HPDE6-E6E7 (cell line): ENCODE measurements at regions not wholly inside any gene's neighbourhood (a gene's known extent, or its start where the extent isn't known, plus 50 kb on each side); places are given as distances from the start of the nearest gene placed in this dataset.
"Not testable (repeated sequence)": the region's sequence is repeated elsewhere in the genome, so short reads cannot be mapped to it uniquely, and the experiment has no call there.

Experiments
- DNase-seq: peaks from one replicate; pipeline ENCODE4 v3.0.0; 2011; ENCODE audit warnings: missing footprints; ENCODE audit errors: extremely low spot score

GRCh38 chr2:138943470-138943869, 163.3 kb upstream of the NXPH2 start:
- DNase-seq: no peak

DNA sequence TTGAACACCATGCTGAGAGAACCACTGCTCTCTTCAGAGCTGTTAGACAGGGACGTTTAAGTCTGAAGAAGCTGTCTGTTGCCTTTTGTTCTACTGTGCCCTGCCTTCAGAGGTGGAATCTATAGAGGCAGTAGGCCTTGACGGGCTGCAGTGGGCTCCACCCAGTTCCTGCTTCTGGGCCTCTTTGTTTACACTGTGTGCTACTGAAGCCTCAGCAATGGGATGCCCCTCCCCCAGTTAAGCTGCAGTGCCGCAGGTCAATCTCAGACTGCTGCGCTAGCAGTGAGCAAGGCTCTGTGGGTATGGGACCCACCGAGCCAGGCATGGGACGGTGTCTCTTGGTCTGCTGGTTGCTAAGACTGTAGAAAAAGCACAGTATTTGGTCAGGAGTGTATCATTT, 162.3 kb upstream of the NXPH2 start:
- no peak for DNase-seq

DNA sequence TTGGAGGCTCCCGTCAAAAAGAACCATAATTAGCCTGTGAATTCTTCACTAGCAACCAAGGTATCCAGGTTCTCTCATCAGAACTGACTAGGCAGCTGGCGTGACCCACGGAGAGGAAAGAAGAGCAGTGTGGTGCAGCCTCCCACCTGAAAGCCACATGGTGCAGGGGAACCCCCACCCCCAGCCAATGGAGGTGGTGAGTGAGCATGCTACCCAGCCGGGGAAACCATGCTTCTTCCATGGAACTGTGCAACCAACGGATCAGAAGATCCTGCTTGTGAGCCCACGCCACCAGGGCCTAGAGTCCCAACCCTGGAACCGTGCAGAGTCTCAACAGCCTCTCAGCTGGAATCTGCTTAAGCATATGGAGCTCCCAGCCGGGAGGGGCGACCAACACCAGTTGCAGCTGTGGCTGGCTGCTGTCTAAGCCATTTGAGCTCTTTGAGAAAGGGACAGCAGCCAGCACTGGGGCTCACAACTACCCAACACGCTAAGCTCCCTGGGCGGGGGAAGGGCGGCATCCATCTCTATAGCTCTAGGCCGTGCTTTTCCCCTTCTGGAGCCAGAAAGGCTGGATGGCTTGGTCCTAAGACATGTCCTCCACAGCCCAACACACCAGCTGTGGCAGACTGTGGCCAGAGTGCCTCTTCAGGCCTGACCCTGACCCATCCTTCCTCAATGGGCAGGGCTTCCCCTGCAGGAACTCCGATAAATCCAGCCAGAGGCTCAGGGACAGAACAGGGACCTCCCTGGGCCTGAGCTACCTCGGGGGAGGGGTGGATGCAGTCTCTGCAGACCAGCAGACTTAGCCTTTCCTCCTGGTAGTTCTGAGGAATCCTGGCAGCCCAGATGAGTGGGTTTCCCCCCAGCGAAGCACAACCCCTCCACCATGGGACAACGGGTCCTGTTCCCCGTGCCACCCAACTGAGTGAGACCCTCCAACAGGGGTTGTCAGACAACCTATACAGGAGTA, 151.4 kb upstream of the NXPH2 start:
- no peak for DNase-seq

DNA sequence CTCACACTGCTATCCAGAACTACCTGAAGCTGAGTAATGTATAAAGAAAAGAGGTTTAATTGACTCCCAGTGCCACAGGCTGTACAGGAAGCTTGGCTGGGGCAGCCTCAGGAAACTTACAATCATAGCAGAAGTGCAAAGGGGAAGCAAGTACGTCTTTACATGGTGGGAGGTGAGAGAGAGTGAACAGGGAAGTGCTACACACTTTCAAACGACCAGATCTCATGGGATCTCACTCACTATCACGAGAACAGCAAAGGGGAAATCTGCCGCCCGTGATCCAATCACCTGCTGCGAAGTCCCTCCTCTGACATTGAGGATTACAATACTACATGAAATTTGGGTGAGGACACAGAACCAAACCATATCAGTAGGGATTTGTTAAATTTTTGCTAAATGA, 150.4 kb upstream of the NXPH2 start:
- no peak for DNase-seq

DNA sequence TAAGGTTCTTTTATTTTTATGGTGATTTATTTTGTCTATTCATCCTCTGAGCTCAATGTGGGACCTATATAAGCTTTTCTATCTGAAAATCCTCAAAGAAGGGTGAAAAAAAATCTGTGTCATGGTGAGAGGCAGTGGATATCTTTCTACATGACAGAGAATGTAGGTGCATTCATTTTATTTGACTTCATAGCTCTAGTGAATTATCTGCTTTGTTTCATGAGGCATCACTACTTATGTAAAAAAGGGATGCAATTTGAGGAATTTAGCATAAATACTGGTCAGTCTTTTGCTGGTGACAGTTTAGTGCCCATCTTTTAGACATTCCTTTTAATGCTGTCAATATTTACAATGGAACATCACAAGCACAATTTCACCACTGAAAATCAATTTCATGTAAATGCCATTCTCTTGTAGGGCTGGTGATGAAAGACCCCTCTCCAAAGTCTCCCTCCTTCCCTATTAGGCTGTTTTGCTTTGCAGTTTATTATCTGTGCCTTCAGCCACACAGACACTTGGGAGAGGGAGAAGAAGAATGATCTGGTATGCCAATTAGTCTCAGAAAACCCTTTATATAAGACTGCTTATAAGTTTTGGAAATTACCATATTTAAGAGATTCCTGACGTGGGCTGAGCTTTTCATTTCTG, 148.3 kb upstream of the NXPH2 start:
- DNase-seq: no peak

GRCh38 chr2:138922973-138923563, 142.9 kb upstream of the NXPH2 start:
- DNase-seq: no peak

DNA sequence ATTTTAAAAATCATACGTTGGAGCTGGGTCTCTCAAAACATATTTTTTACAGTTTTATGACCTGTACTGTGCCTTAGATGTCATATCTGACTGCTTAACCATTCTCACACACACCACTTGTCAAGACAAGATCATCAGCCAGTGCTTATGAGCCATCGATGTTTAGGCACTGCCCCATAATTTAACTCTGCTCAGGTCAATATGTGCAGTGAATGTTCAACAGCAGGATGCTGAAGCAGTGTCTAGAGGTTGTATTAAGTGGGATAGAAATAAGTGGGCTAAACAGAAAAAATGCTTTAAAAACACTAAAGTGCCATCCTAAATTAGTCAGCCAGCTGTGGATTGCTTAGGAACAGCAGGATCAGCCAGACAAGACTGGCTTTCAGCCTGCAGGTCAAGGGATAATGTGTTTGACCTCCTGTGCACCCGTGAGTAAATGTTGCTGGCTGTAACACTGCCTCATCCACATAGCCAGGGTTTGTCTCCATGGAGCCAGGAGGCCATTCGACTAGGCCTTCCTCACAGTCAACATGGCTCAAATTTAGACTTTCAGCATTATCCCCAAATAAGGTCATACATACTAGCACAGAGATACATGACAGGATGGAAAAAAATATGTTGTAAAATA, 139.0 kb upstream of the NXPH2 start:
- no peak for DNase-seq

DNA sequence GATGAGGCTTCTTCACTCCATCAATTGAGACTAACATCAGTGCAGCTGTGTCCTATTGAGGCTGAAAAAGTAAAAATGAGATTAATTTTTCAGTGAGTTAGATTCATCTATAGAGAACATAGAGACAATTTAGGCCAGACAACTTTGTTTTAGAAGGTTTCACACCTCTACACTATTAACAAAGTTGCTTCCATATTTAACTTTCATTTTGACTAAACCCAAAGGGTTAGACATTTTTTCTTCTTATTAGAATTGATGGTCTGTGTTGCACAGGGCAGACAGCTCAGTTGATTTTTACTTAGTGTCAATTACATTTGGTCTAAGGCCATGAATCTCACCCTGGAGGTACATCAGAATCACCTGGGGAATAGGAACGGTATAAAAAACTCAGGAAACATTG, 130.2 kb upstream of the NXPH2 start:
- no peak for DNase-seq

DNA sequence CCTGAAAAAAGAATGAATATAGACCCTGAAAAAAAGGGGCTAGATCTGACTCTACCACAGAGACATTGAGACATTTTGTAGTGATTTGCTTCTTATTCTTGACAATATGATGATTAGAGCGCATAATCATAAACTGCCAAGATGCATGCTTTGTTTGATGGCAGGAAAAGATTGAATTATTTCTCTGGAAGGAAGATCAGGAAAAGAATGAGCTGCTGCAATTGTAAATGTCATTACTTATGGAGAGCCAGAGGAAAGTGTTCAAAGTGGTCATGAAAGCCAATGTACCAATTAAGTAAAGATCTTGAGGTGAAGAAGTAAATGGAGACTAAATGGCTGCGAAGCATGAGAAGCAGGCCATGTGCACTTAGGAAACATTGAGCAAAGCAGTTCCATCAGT, 126.4 kb upstream of the NXPH2 start:
- DNase-seq: no peak

- DNase-seq: no peak
Observed at GRCh38 chr2:138902239-138902871, 122.2 kb upstream of the NXPH2 start.

GRCh38 chr2:138901530-138901929, 121.3 kb upstream of the NXPH2 start:
- DNase-seq: no peak

GRCh38 chr2:138898855-138899254, 118.7 kb upstream of the NXPH2 start:
- DNase-seq: no peak

DNA sequence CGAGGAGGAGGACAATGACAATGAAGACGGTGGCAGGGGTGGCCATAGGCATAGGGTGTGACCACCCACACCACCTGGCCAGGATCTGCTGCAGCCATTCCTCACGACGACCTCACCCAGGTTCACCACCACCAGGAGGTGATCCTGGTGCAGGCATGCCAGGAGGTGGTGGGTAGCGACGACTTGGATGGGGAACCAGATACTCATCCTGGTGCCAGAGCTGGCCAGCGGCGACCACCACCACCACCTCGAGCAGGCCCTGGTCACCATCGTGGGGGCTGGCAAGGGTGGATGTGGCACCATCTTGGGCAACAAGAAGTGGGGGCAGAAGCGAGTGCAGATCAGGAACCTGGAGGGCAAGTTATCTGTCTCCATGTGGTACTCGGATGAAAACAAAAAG, 117.1 kb upstream of the NXPH2 start:
- DNase-seq: no peak

GRCh38 chr2:138893746-138894145, 113.6 kb upstream of the NXPH2 start:
- DNase-seq: no peak

- DNase-seq: no peak
Observed at GRCh38 chr2:138881126-138881525, 100.9 kb upstream of the NXPH2 start.

- no peak for DNase-seq
Observed at GRCh38 chr2:138879931-138880330, 99.7 kb upstream of the NXPH2 start.

DNA sequence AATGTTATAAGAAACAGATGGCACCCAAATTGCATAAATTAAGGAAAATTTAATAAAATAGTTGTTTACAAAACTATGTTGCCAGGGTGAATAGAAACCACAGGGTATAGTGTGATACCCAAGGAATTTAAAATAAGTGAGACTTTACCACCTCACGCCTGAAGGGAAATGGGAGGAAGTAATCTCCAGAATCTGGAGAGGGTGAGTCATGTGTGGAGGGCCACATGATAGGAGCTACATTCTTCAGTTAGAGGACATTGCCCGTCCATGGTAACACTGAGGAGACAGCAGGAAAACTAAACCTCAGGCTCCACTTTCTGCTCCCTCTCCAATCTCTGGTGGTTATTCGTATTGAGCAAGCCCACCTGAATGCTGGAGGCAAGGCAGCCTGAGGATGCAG, 97.2 kb upstream of the NXPH2 start:
- no peak for DNase-seq

GRCh38 chr2:138874251-138874650, 94.1 kb upstream of the NXPH2 start:
- no peak for DNase-seq

- not testable (repeated sequence) for DNase-seq
Observed at GRCh38 chr2:138872116-138872515, 91.9 kb upstream of the NXPH2 start.

DNA sequence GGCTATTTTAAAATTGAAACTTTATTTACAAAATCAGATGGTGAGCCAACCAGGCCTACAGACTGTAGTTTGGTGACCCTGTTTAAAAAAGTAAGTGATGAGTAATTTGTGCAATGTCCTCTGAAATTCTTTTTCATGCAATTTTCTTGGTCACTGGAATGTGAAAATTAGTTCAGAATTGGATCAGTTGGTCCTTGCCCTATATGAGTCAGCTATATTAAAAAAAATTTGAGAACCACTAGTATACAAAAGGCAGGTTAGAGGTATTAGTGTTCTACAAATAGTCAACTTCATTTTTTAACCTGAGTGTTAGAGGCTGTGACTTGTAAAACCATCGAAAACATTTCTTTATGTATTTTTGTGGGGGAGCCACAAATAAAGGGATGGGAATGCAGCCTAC, 91.1 kb upstream of the NXPH2 start:
- DNase-seq: no peak

DNA sequence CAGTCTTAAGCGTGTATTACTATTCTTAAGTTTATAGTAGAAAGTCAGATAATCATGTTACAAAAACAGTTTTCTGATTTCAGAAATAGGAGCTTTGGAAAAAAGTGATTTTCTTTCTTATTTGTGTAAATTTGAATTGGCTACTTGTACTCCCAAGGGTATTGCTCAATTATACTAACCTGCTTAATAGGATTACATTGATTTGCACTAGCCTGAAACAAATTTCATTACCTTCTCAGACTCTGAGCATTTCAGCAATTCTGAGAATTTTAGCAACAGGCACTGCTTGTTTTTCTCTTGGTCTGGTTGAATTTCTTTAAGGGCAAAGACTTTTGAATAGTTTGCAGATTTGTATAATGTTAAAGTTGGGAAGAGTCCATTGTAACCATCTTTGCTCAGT, 87.2 kb upstream of the NXPH2 start:
- no peak for DNase-seq

DNA sequence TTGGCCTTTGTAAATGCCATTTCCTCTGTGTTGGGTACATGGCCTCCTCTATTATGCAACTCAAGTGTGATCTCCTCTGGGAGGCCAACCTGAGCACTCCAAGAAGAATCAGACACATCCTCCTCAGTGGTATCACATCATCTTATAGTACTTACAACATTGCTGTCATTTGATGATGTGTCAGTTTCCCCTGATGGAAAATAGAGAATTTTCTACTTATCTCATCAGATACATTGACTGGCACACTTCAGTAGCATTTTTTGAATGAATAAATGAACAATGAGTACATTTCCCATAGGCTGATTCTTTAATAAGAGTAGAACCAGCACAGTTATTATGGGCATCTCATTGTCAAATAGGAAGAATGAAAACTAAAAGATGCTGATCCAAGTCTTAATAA, 86.6 kb upstream of the NXPH2 start:
- DNase-seq: no peak
